GM12891 (cell line): ENCODE measurements at regions not wholly inside any gene's neighbourhood (a gene's known extent, or its start where the extent isn't known, plus 50 kb on each side); places are given as distances from the start of the nearest gene placed in this dataset.

Source experiments
- POLR2A ChIP-seq: IDR thresholded peaks from 2 replicates; pipeline ENCODE4 v1.6.1; 2011; ENCODE audit warnings: low read depth, low read length, control low read depth
- POLR2AphosphoS5 ChIP-seq: IDR thresholded peaks from 2 replicates; pipeline ENCODE4 v1.6.1; 2011; ENCODE audit warnings: low read depth, low read length, control low read depth
- POU2F2 ChIP-seq: IDR thresholded peaks from 2 replicates; pipeline ENCODE4 v1.6.1; 2011; ENCODE audit warnings: low read depth, mild to moderate bottlenecking, control low read depth, low read length, moderate library complexity
- SPI1 ChIP-seq: IDR thresholded peaks from 2 replicates; pipeline ENCODE4 v1.6.1; 2011; ENCODE audit warnings: low read depth, low read length, control low read depth
- TAF1 ChIP-seq: IDR thresholded peaks from 2 replicates; pipeline ENCODE4 v1.6.1; 2011; ENCODE audit warnings: low read depth, low read length, control low read depth

- no peak for TF ChIP-seq POLR2A
- no peak for TF ChIP-seq TAF1
- TF ChIP-seq POLR2AphosphoS5, result no peak
- no peak for TF ChIP-seq SPI1
- TF ChIP-seq POU2F2, result no peak
Measured at GRCh38 chr4:57875829-57876392, 765.7 kb upstream of the IGFBP7 start.
